Right lung (tissue), 2 donors: ENCODE measurements at regions not wholly inside any gene's neighbourhood (a gene's known extent, or its start where the extent isn't known, plus 50 kb on each side); places are given as distances from the start of the nearest gene placed in this dataset.

Experiments
- DNase-seq, 2 donors: peaks; one replicate each; pipeline ENCODE4 v3.0.0-alpha.2; 2013

- no peak for DNase-seq
Measured at GRCh38 chr16:5377280-5377898, 279.8 kb upstream of the EEF2KMT start.

GRCh38 chr16:5374184-5374583 lies 276.6 kb upstream of the EEF2KMT start:
- no peak for DNase-seq

- DNase-seq: no peak
Measured at GRCh38 chr16:5367951-5368350, 270.4 kb upstream of the EEF2KMT start.

- no peak for DNase-seq
Measured at GRCh38 chr16:5366126-5366525, 268.5 kb upstream of the EEF2KMT start.

GRCh38 chr16:5364186-5364585 lies 266.6 kb upstream of the EEF2KMT start:
- DNase-seq: no peak

- DNase-seq: no peak
Measured at GRCh38 chr16:5361322-5361721, 263.7 kb upstream of the EEF2KMT start.

GRCh38 chr16:5354645-5355044 lies 257.1 kb upstream of the EEF2KMT start:
- no peak for DNase-seq

GRCh38 chr16:5349670-5350517 lies 252.3 kb upstream of the EEF2KMT start:
- no peak for DNase-seq

GRCh38 chr16:5349101-5349500 lies 251.5 kb upstream of the EEF2KMT start:
- DNase-seq: no peak

GRCh38 chr16:5347561-5347960 lies 250.0 kb upstream of the EEF2KMT start:
- DNase-seq: no peak

- DNase-seq: no peak
Measured at GRCh38 chr16:5336941-5337340, 239.3 kb upstream of the EEF2KMT start.

GRCh38 chr16:5333991-5334390 lies 236.4 kb upstream of the EEF2KMT start:
- DNase-seq: no peak

GRCh38 chr16:5333126-5333525 lies 235.5 kb upstream of the EEF2KMT start:
- no peak for DNase-seq

GRCh38 chr16:5330058-5330457 lies 232.5 kb upstream of the EEF2KMT start:
- no peak for DNase-seq

GRCh38 chr16:5328546-5328945 lies 231.0 kb upstream of the EEF2KMT start:
- DNase-seq: no peak

GRCh38 chr16:5326395-5326794 lies 228.8 kb upstream of the EEF2KMT start:
- DNase-seq: no peak

- DNase-seq: no peak
Measured at GRCh38 chr16:5325932-5326331, 228.3 kb upstream of the EEF2KMT start.

- DNase-seq: no peak
Measured at GRCh38 chr16:5323284-5324141, 225.9 kb upstream of the EEF2KMT start.

- no peak for DNase-seq
Measured at GRCh38 chr16:5321930-5322329, 224.3 kb upstream of the EEF2KMT start.

GRCh38 chr16:5319799-5320198 lies 222.2 kb upstream of the EEF2KMT start:
- no peak for DNase-seq

GRCh38 chr16:5315914-5316313 lies 218.3 kb upstream of the EEF2KMT start:
- DNase-seq: no peak

GRCh38 chr16:5314377-5314776 lies 216.8 kb upstream of the EEF2KMT start:
- DNase-seq: no peak
